ENCODE measurements at regions not wholly inside any gene's neighbourhood (a gene's known extent, or its start where the extent isn't known, plus 50 kb on each side); places are given as distances from the start of the nearest gene placed in this dataset.

- no peak for TF ChIP-seq EP300 (IDR thresholded peaks at IDR 0.05; ENCODE audit: borderline replicate concordance)
- TF ChIP-seq REST (IDR thresholded peaks at IDR 0.05; ENCODE audit: low read depth): no peak
- TF ChIP-seq TAF1 (IDR thresholded peaks at IDR 0.05; ENCODE audit: low read depth): no peak
- no peak for TF ChIP-seq TEAD4 (IDR thresholded peaks at IDR 0.05)
- no peak for TF ChIP-seq TCF12 (IDR thresholded peaks at IDR 0.05; ENCODE audit: low read depth)
Observed at GRCh38 chr1:188350104-188350503, 1521.4 kb downstream of the PLA2G4A start.

- no peak for TF ChIP-seq USF1 (IDR thresholded peaks at IDR 0.05)
- TF ChIP-seq REST (IDR thresholded peaks at IDR 0.05; ENCODE audit: low read depth): no peak
Observed at GRCh38 chr1:188355082-188355481, 1526.3 kb downstream of the PLA2G4A start.

- TF ChIP-seq CREB1 (IDR thresholded peaks at IDR 0.05; ENCODE audit: low read depth) (no peak), NFIC (IDR thresholded peaks at IDR 0.05) (no peak), YY1 (IDR thresholded peaks at IDR 0.05; ENCODE audit: low read depth) (no peak), EP300 (IDR thresholded peaks at IDR 0.05; ENCODE audit: borderline replicate concordance) (no peak), EGR1 (IDR thresholded peaks at IDR 0.05) (no peak), TCF12 (IDR thresholded peaks at IDR 0.05; ENCODE audit: low read depth) (no peak), ZBTB7A (IDR thresholded peaks at IDR 0.05; ENCODE audit: low read depth) (no peak), MAX (IDR thresholded peaks at IDR 0.05) (no peak), RAD21 (IDR thresholded peaks at IDR 0.05; ENCODE audit: low read depth) (no peak), CEBPB (IDR thresholded peaks at IDR 0.05) (no peak), USF1 (IDR thresholded peaks at IDR 0.05) (no peak)
Observed at GRCh38 chr1:188355847-188356246, 1527.1 kb downstream of the PLA2G4A start.

- TF ChIP-seq NFIC (IDR thresholded peaks at IDR 0.05) (no peak), EGR1 (IDR thresholded peaks at IDR 0.05) (no peak), FOXM1 (IDR thresholded peaks at IDR 0.05; ENCODE audit: borderline replicate concordance, low read depth) (no peak), TEAD4 (IDR thresholded peaks at IDR 0.05) (no peak), TCF12 (IDR thresholded peaks at IDR 0.05; ENCODE audit: low read depth) (no peak), YY1 (IDR thresholded peaks at IDR 0.05; ENCODE audit: low read depth) (no peak), REST (IDR thresholded peaks at IDR 0.05; ENCODE audit: low read depth) (no peak), USF1 (IDR thresholded peaks at IDR 0.05) (no peak), RAD21 (IDR thresholded peaks at IDR 0.05; ENCODE audit: low read depth) (no peak), TAF1 (IDR thresholded peaks at IDR 0.05; ENCODE audit: low read depth) (no peak), CREB1 (IDR thresholded peaks at IDR 0.05; ENCODE audit: low read depth) (no peak), CEBPB (IDR thresholded peaks at IDR 0.05) (no peak), MAX (IDR thresholded peaks at IDR 0.05) (no peak), ZBTB7A (IDR thresholded peaks at IDR 0.05; ENCODE audit: low read depth) (no peak), EP300 (IDR thresholded peaks at IDR 0.05; ENCODE audit: borderline replicate concordance) (no peak)
Observed at GRCh38 chr1:188359315-188359714, 1530.6 kb downstream of the PLA2G4A start.

GRCh38 chr1:188363943-188364342, 1535.2 kb downstream of the PLA2G4A start:
- TF ChIP-seq RAD21 (IDR thresholded peaks at IDR 0.05; ENCODE audit: low read depth): no peak
- no peak for TF ChIP-seq EGR1 (IDR thresholded peaks at IDR 0.05)
- no peak for TF ChIP-seq CREB1 (IDR thresholded peaks at IDR 0.05; ENCODE audit: low read depth)
- no peak for TF ChIP-seq MAX (IDR thresholded peaks at IDR 0.05)
- no peak for TF ChIP-seq YY1 (IDR thresholded peaks at IDR 0.05; ENCODE audit: low read depth)
- TF ChIP-seq ZBTB7A (IDR thresholded peaks at IDR 0.05; ENCODE audit: low read depth): no peak
- TF ChIP-seq CEBPB (IDR thresholded peaks at IDR 0.05): no peak
- TF ChIP-seq USF1 (IDR thresholded peaks at IDR 0.05): no peak
- no peak for TF ChIP-seq TAF1 (IDR thresholded peaks at IDR 0.05; ENCODE audit: low read depth)
- no peak for TF ChIP-seq TEAD4 (IDR thresholded peaks at IDR 0.05)
- TF ChIP-seq NFIC (IDR thresholded peaks at IDR 0.05): no peak
- TF ChIP-seq FOXM1 (IDR thresholded peaks at IDR 0.05; ENCODE audit: borderline replicate concordance, low read depth): no peak
- no peak for TF ChIP-seq REST (IDR thresholded peaks at IDR 0.05; ENCODE audit: low read depth)
